GM18519 (cell line): ENCODE measurements at regions not wholly inside any gene's neighbourhood (a gene's known extent, or its start where the extent isn't known, plus 50 kb on each side); places are given as distances from the start of the nearest gene placed in this dataset.
"Not testable (repeated sequence)": the region's sequence is repeated elsewhere in the genome, so short reads cannot be mapped to it uniquely, and the experiment has no call there.

Source experiments
- ATAC-seq: cut with Tn5 transposase; IDR thresholded peaks from one replicate; pipeline ENCODE4 v1.9.1; 2021; ENCODE audit warnings: mild to moderate bottlenecking, moderate library complexity; ENCODE audit not compliant: unreplicated experiment, low FRiP score

DNA sequence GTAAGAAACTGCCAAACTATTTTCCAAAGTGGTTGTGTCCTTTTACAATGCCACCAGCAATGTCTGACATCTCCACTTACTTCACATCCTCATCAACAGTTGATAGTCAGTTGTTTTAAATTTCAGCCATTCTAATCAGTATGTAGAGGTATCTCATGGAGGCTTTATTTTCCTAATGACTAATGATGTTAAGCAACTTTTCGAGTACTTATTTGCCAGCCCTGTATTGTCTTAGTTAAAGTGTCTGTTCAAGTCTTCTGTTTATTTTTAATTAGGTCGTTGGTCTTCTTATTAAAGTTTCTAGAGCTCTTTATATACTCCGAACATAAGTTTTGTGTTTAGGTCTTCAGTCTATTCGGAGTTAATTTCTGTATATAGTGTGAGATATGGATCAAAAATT, 54.9 kb upstream of the NBPF12 start:
- ATAC-seq: not testable (repeated sequence)

DNA sequence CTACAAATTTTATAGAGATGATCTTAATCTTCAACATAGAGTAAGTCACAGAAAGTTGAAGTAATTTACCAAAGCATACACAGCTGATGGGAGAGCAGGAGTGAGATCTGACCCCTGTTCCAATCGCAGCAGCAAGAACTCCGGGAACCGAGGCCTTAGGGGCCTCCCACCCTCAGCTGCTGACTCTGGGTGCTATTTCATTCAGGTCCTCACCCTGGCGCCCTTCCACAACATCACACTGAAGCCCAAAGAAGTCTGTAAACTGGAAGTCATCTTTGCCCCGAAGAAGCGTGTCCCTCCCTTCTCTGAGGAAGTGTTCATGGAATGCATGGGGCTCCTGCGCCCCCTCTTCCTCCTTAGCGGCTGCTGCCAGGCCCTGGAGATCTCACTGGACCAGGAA, 57.0 kb upstream of the NBPF12 start:
- ATAC-seq: not testable (repeated sequence)

DNA sequence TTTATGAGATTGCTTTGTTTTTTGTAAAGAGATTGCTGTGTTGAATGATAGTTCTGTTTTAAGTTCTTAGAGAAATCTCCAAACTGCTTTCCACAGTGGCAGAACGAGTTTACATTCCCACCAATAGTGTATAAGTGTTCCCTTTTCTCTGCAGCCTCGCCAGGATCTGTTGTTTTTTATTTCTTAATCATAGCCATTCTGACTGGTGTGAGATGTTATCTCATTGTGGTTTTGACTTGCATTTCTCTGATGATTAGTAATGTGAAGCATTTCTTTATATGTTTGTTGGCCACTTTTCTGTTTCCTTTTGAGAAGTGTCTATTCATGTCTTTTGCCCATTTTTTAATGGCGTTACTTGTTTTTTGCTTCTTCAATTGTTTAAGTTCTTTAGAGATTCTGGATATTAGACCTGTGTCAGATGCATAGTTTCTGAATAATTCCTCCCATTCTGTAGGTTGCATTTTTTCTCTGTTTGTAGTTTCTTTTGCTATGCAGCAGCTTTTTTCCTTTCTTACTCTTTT, 74.3 kb upstream of the NBPF12 start:
- not testable (repeated sequence) for ATAC-seq

GRCh38 chr1:146853147-146853546, 85.0 kb upstream of the NBPF12 start:
- ATAC-seq: not testable (repeated sequence)

DNA sequence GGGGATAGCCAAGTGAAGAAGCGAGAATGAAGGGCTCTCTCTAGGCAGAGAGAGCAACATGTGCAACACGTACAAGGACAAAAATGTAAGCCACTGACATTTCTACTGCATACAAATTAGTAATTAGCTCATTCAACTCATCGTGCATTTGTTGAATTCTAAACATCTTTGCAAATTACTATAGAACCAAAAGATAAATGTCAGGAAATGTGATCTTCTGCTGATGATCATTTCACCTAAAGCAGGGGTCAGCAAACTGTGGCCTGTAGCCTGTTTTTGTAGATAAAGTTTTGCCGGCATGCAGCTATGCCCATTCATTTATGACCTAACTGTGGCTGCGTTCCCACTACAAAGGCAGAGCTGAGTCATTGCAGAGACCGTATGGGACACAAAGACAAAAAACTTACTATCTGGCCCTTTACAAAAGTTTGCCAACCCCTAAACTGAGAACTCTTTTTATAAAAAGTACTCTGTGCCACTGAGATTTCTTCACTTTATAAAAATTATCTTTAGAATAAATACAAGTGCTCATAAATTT, 87.7 kb upstream of the NBPF12 start:
- ATAC-seq: not testable (repeated sequence)

DNA sequence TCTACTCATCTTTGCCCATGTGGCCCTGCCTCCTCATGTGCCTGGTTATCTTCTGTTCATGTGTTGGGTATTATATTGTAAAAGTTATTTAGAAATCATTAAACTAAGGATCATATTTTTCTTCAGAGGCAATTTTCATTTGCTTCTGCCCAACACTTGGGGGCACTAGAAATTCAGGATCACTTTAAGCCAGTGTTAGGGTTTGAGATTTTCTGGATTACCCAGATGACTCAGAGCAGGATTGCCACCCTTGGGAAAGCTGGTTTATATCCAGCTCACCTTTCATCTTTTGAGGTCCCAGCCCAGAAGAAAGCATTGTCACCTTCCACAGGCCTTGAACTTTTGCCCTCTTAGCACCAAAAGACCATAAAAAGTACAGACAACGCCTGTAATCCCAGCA, 99.4 kb upstream of the NBPF12 start:
- ATAC-seq: not testable (repeated sequence)

GRCh38 chr1:146826957-146827356, 111.2 kb upstream of the NBPF12 start:
- not testable (repeated sequence) for ATAC-seq

DNA sequence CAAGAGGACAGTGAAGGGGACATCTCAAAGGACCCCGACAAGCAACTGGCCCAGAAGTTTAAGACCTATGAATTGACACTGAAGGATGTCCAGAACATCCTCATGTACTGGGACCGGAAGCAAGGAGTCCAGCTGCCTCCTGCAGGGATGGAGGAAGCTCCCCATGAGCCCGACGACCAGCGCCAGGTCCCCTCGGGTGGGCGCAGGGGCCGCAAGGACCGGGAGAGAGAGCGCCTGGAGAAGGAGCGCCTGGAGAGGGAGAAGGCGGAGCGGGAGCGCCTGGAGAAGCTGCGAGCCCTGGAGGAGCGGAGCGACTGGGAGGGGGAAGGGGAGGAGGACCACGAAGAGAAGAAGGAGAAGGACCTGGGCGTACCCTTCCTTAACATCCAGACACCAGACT, 143.9 kb upstream of the NBPF12 start:
- ATAC-seq: not testable (repeated sequence)

DNA sequence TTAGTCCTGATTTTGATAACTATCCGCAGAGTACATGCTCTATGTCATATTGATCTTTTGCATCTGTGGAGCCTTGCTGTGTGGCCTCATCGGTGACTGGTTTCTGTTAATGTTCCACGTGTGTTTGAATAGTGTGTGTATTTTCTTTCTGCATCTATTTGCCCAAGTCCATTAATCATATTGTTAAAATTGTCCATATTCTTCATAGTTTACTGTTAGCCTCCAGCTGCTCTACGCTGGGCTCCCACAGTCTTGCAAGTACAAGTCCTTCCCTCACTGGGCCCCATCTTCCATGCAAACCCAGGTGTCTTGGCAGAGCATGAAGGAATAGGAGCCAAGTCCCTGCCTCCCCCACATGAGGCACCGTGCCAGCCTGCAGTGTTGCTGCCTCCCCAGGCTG, 145.4 kb upstream of the NBPF12 start:
- ATAC-seq: not testable (repeated sequence)

GRCh38 chr1:146784212-146784940, 153.7 kb upstream of the NBPF12 start:
- ATAC-seq: not testable (repeated sequence)

DNA sequence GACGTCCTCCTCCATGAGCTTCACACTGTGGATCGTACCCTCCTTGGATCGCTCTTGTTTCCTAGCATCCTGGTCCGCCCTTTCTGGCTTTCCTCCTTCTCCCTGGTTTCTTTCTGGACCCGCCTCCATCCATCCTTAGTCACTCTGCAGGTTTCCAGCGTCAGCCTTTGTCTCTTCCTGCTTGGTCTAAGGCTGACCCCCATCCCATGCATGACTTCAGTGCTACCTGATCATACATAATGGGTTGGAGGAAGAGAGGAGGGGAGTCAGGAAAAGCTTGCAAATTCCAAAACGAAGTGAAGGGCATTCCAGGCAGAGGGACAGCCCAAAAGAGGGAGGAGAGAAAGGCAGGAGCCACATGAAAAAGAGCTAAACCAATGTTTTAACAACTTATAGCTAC, 156.9 kb upstream of the NBPF12 start:
- not testable (repeated sequence) for ATAC-seq

- not testable (repeated sequence) for ATAC-seq
Observed at GRCh38 chr1:146777826-146778602, 160.1 kb upstream of the NBPF12 start.

- not testable (repeated sequence) for ATAC-seq
Observed at GRCh38 chr1:146774988-146775387, 163.1 kb upstream of the NBPF12 start.

GRCh38 chr1:146774271-146774670, 163.9 kb upstream of the NBPF12 start:
- not testable (repeated sequence) for ATAC-seq

DNA sequence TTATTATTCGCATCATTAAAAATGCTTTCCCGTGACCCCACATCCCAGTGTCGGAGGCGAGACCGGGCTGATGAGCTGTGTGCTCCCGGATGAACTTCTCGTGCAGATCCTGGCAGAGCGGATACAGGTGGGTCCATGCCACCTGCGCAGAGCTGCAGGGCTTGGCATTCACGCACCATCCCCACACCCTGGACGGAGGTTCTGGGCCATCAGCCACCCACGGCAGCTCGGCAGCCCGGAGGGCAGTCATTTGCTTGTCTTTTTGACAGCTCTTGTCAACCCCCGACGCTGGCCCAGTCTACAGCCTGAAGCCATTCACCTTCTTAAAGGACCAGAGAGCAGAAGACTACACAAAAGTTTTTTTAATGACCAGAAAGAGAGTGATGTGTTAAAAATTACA, 166.7 kb upstream of the NBPF12 start:
- ATAC-seq: not testable (repeated sequence)

DNA sequence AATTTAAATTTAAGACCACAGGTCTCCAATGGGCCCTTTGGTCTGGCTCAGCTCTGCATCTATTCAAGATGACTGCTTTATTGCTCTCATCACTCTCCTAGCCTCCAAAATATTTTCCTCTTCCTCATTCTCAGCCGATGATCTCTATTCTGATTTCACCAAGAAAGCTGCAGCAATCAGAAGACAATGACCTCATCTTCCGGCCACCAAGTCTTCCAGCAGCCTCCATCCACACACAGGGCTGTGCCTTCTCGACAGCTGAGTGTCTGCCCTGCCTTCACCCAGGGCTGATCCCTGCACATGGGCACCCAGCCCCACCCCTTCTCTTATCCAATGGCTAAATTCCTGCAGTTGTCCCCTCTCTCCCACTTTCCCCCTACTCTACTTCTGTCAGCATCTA, 167.1 kb upstream of the NBPF12 start:
- not testable (repeated sequence) for ATAC-seq

DNA sequence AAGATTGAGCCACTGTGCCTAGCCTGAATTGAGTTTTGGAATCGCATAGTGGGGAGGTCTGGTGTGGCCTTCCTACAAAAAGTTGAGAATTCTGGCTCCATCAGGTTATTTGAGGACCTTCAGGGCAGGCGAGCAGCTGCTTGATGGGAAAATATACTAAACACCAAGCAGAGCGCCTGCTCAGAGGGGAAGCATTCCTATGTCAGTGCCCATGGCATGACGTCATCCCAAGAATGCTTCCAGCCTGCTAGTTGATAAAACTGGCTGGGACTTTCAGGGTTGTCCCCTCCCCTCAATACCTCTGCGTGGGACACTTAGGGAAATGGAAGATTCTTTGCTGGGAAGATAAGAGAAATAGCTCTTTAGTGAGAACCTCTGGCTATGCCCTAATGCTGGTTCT, 174.9 kb upstream of the NBPF12 start:
- ATAC-seq: not testable (repeated sequence)

DNA sequence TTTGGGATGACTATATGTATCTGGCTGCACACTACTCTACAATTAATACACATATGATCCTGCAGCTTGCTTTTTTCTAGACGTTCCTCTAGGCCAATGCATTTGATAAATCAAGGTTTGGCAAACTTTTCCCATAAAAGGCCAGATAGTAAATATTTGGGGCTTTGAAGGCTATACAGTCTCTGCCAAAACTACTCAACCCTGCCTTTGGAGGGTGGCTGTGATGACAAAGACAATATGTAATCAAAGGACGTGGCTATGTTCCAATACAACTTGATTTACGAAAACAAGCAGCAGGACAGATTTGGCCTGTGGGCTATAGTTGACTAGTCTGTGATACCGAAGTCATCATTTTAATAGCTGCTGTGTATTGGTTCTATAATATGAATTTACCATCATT, 181.3 kb upstream of the NBPF12 start:
- ATAC-seq: not testable (repeated sequence)

DNA sequence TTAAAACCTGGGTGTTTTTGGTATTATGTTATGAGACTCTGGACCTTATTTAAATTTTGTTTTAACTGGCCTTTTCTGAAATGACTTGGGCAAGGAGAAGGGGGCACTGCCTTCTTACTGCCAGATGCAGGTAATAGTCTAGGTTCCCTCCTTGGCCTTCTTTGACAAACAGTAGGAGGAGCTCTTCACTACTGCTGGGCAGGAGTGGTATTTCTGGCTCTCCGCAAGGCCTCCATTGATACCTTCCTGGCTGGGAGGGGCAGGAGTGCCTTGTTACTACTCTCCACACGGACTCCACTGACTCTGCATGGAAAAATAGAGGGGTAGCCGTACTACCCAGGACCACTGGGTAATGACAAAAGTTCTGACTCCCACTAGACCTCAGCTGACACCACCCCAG, 189.4 kb upstream of the NBPF12 start:
- not testable (repeated sequence) for ATAC-seq

- ATAC-seq: not testable (repeated sequence)
Observed at GRCh38 chr1:146731981-146732680, 206.0 kb upstream of the NBPF12 start.
